ENCODE measurements at regions not wholly inside any gene's neighbourhood (a gene's known extent, or its start where the extent isn't known, plus 50 kb on each side); places are given as distances from the start of the nearest gene placed in this dataset.
"Not testable (repeated sequence)": the region's sequence is repeated elsewhere in the genome, so short reads cannot be mapped to it uniquely, and the experiment has no call there.

- not testable (repeated sequence) for TF ChIP-seq CTCF (conservative IDR thresholded peaks at IDR 0.05); ZFX (IDR thresholded peaks at IDR 0.05)
These were observed 963.6 kb upstream of the PCDH20 start for GRCh38 chr13:62379241-62379640.

Data from C4-2B (cell line).